Thyroid gland (tissue), 4 donors: ENCODE measurements at regions not wholly inside any gene's neighbourhood (a gene's known extent, or its start where the extent isn't known, plus 50 kb on each side); places are given as distances from the start of the nearest gene placed in this dataset.

ENCODE experiments used
- POLR2A ChIP-seq, 2 donors: fragments of 450-650 bp; IDR thresholded peaks; one replicate each; pipeline ENCODE4 v1.6.1; 2017; ENCODE audit warnings: antibody characterized with exemption in 2 of 2, mild to moderate bottlenecking in 2 of 2, moderate library complexity in 1 of 2
- TF ChIP-seq, protein P1 (sequence below), 6 experiments: fragments of 200-600 bp in 3 of 6; fragments of 450-650 bp in 3 of 6; sonication (generic) in 3 of 6; IDR thresholded peaks; one replicate each; pipeline ENCODE4 v1.5.1; 2016 to 2019; ENCODE audit warnings: antibody characterized with exemption in 6 of 6, mild to moderate bottlenecking in 2 of 6, inconsistent platforms in 1 of 6, moderate library complexity in 1 of 6

DNA sequence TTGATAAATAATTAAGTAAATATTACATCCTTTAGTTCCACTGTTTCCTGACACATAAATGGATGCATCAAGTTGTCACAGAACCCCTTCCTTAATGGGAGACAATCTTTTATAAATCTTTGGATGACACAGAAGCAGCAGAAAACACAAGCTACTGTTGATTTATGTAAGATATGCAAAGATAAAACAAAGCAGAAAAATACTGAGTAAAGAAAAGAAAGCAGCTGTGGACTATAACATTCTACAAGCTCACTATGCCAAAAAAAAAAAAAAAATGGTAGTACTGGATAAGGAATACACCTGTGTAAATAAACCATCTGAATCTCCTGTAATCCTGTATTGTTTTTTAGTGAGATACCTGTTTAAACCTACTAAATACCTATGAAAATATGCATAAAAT is 92.0 kb upstream of the FAM180A start:
- TF ChIP-seq, protein P1, sequence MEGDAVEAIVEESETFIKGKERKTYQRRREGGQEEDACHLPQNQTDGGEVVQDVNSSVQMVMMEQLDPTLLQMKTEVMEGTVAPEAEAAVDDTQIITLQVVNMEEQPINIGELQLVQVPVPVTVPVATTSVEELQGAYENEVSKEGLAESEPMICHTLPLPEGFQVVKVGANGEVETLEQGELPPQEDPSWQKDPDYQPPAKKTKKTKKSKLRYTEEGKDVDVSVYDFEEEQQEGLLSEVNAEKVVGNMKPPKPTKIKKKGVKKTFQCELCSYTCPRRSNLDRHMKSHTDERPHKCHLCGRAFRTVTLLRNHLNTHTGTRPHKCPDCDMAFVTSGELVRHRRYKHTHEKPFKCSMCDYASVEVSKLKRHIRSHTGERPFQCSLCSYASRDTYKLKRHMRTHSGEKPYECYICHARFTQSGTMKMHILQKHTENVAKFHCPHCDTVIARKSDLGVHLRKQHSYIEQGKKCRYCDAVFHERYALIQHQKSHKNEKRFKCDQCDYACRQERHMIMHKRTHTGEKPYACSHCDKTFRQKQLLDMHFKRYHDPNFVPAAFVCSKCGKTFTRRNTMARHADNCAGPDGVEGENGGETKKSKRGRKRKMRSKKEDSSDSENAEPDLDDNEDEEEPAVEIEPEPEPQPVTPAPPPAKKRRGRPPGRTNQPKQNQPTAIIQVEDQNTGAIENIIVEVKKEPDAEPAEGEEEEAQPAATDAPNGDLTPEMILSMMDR (IDR thresholded peaks at IDR 0.05): no peak
- no peak for TF ChIP-seq POLR2A (IDR thresholded peaks at IDR 0.05)
